Upper lobe of left lung (tissue), 6 donors: ENCODE measurements at regions not wholly inside any gene's neighbourhood (a gene's known extent, or its start where the extent isn't known, plus 50 kb on each side); places are given as distances from the start of the nearest gene placed in this dataset.
A peak's percentile ranks its signal among the peaks of the same experiment; 100 is the strongest.

Source experiments
- ATAC-seq, 2 donors: fragments of 200-7000 bp; cut with Tn5 transposase; one replicate each; pipeline ENCODE4 v1.9.1; 2022; ENCODE audit warnings: mild to moderate bottlenecking in 2 of 2, moderate library complexity in 2 of 2; ENCODE audit not compliant: low FRiP score in 2 of 2
- DNase-seq, 2 donors: peaks; one replicate each; pipeline ENCODE4 v3.0.0-alpha.2; 2019 to 2020
- H3K27ac ChIP-seq, 4 donors: fragments of 200-600 bp; sonication (generic); one replicate each; pipeline ENCODE4 v1.5.1; 2016 to 2019
- H3K27me3 ChIP-seq, 4 donors: fragments of 200-600 bp; sonication (generic); one replicate each; pipeline ENCODE4 v1.5.1; 2017 to 2019
- H3K36me3 ChIP-seq, 4 donors: fragments of 200-600 bp; sonication (generic); one replicate each; pipeline ENCODE4 v1.5.1; 2016 to 2019
- H3K4me1 ChIP-seq, 4 donors: fragments of 200-600 bp; sonication (generic); one replicate each; pipeline ENCODE4 v1.5.1; 2018 to 2019
- H3K4me3 ChIP-seq, 4 donors: fragments of 200-600 bp; sonication (generic); one replicate each; pipeline ENCODE4 v1.5.1; 2017 to 2019; ENCODE audit warnings: mild to moderate bottlenecking in 2 of 4, moderate library complexity in 1 of 4
- H3K9me3 ChIP-seq, 4 donors: fragments of 200-600 bp; sonication (generic); one replicate each; pipeline ENCODE4 v1.5.1; 2018 to 2019
- CTCF ChIP-seq, 6 experiments: fragments of 450-650 bp in 4 of 6; fragments of 200-600 bp in 2 of 6; sonication (generic) in 2 of 6; IDR thresholded peaks; one replicate each; pipeline ENCODE4 v1.5.1; 2016 to 2019; ENCODE audit warnings: antibody characterized with exemption in 6 of 6
- EP300 ChIP-seq, 4 donors: sonication (generic); formaldehyde crosslinking; IDR thresholded peaks; one replicate each; pipeline ENCODE4 v1.5.1; 2017; ENCODE audit warnings: antibody characterized with exemption in 4 of 4, control low read depth in 2 of 4
- POLR2A ChIP-seq, 4 donors: fragments of 450-650 bp; IDR thresholded peaks; one replicate each; pipeline ENCODE4 v1.5.1; 2016 to 2017; ENCODE audit warnings: antibody characterized with exemption in 4 of 4, mild to moderate bottlenecking in 2 of 4
- POLR2AphosphoS5 ChIP-seq, 2 donors: sonication (generic); formaldehyde crosslinking; IDR thresholded peaks; one replicate each; pipeline ENCODE4 v1.5.1; 2017; ENCODE audit warnings: antibody characterized with exemption in 2 of 2
- WGBS, 2 donors: methylation state at CpG; one replicate each; pipeline ENCODE4 v1.1.5; 2017 to 2018; 5-methylcytosine and 5-hydroxymethylcytosine counted together
- donor health status: DM: no; HTN: no; CAD: no; lungs with moderate emphysema.
- donor health status: DM: no; HTN: yes; CAD: no; lungs with severe emphysema.

GRCh38 chr2:198499539-198499938, 695.1 kb downstream of the PLCL1 start:
- Histone ChIP-seq H3K4me3 (no peak overlapping the region), H3K27ac (no peak overlapping the region), H3K27me3 (no peaks in the 10 kb centered on the region), H3K9me3 (no peaks in the 10 kb centered on the region), H3K36me3 (no peaks in the 10 kb centered on the region), H3K4me1 (peaks cover 0 to 4% (median 0%) of the 10 kb centered on the region in 4 donors)
- DNase-seq = peak in 1 of 2 donors; percentile 20
- ATAC-seq = peak; percentile 43 to 77
- 37 to 39% methylated on average over 5 to 6 of the region's 6 CpGs for WGBS, 2 donors
- TF ChIP-seq EP300 (IDR thresholded peaks at IDR 0.05) (no peak), POLR2A (IDR thresholded peaks at IDR 0.05) (no peak), CTCF (IDR thresholded peaks at IDR 0.05) (no peak), POLR2AphosphoS5 (IDR thresholded peaks at IDR 0.05) (peak; percentile 42 to 55)

- DNase-seq (no peak), ATAC-seq (no peak)
- Histone ChIP-seq H3K4me3 (no peak overlapping the region), H3K27ac (no peak overlapping the region), H3K36me3 (no peaks in the 10 kb centered on the region), H3K9me3 (no peaks in the 10 kb centered on the region), H3K4me1 (peaks cover 0 to 4% (median 0%) of the 10 kb centered on the region in 4 donors), H3K27me3 (no peaks in the 10 kb centered on the region)
- TF ChIP-seq EP300 (IDR thresholded peaks at IDR 0.05) (no peak), POLR2AphosphoS5 (IDR thresholded peaks at IDR 0.05) (no peak), CTCF (IDR thresholded peaks at IDR 0.05) (no peak), POLR2A (IDR thresholded peaks at IDR 0.05) (no peak)
Measured at GRCh38 chr2:198498516-198498915, 694.1 kb downstream of the PLCL1 start.

- Histone ChIP-seq H3K27me3 (no peaks in the 10 kb centered on the region), H3K9me3 (no peaks in the 10 kb centered on the region), H3K36me3 (no peaks in the 10 kb centered on the region), H3K27ac (no peak overlapping the region), H3K4me3 (no peak overlapping the region), H3K4me1 (peaks cover 0 to 4% (median 0%) of the 10 kb centered on the region in 4 donors)
- DNase-seq (no peak), ATAC-seq (no peak)
- TF ChIP-seq CTCF (IDR thresholded peaks at IDR 0.05) (no peak), POLR2AphosphoS5 (IDR thresholded peaks at IDR 0.05) (no peak), POLR2A (IDR thresholded peaks at IDR 0.05) (no peak), EP300 (IDR thresholded peaks at IDR 0.05) (no peak)
Measured at GRCh38 chr2:198498048-198498447, 693.7 kb downstream of the PLCL1 start.

GRCh38 chr2:198494931-198495330, 690.5 kb downstream of the PLCL1 start:
- Histone ChIP-seq H3K27ac (no peak overlapping the region), H3K9me3 (no peaks in the 10 kb centered on the region), H3K4me3 (no peak overlapping the region), H3K36me3 (no peaks in the 10 kb centered on the region), H3K27me3 (no peaks in the 10 kb centered on the region), H3K4me1 (peaks cover 0 to under 1% (median 0%) of the 10 kb centered on the region in 4 donors)
- ATAC-seq (no peak), DNase-seq (no peak)
- WGBS, 2 donors = 82 to 83% methylated on average over 1 of the region's 1 CpG
- TF ChIP-seq POLR2A (IDR thresholded peaks at IDR 0.05) = no peak

- H3K27ac ChIP-seq = no peak overlapping the region
- no peak for ATAC-seq
Measured at GRCh38 chr2:198490748-198491147, 686.4 kb downstream of the PLCL1 start.

More at GRCh38 chr2:198490748-198491147, 686.4 kb downstream of the PLCL1 start:
- 57 to 63% methylated on average over 2 of the region's 2 CpGs for WGBS, 2 donors
- H3K36me3 ChIP-seq = no peaks in the 10 kb centered on the region
- H3K4me3 ChIP-seq = no peak overlapping the region
- no peak for TF ChIP-seq POLR2A (IDR thresholded peaks at IDR 0.05)
- no peak for TF ChIP-seq EP300 (IDR thresholded peaks at IDR 0.05)
- no peak for TF ChIP-seq POLR2AphosphoS5 (IDR thresholded peaks at IDR 0.05)
- TF ChIP-seq CTCF (IDR thresholded peaks at IDR 0.05) = no peak
- no peaks in the 10 kb centered on the region for H3K9me3 ChIP-seq
- no peaks in the 10 kb centered on the region for H3K27me3 ChIP-seq
- H3K4me1 ChIP-seq = no peaks in the 10 kb centered on the region
- DNase-seq = no peak
